HEK293T (cell line): ENCODE measurements at regions not wholly inside any gene's neighbourhood (a gene's known extent, or its start where the extent isn't known, plus 50 kb on each side); places are given as distances from the start of the nearest gene placed in this dataset.

Experiments
- BHLHE40 ChIP-seq: fragments of 450-650 bp; IDR thresholded peaks from 2 replicates; pipeline ENCODE4 v1.6.1; 2016; ENCODE audit warnings: mild to moderate bottlenecking, moderate library complexity, borderline replicate concordance
- ELF4 ChIP-seq: fragments of 450-650 bp; IDR thresholded peaks from 2 replicates; pipeline ENCODE4 v1.6.1; 2017; ENCODE audit warnings: antibody characterized with exemption
- FOXA1 ChIP-seq: fragments of 450-650 bp; IDR thresholded peaks from 2 replicates; pipeline ENCODE4 v1.6.1; 2016; ENCODE audit warnings: mild to moderate bottlenecking
- FOXK2 ChIP-seq: fragments of 450-650 bp; IDR thresholded peaks from 2 replicates; pipeline ENCODE4 v1.6.1; 2016; ENCODE audit warnings: mild to moderate bottlenecking
- FOXM1 ChIP-seq: fragments of 450-650 bp; IDR thresholded peaks from 2 replicates; pipeline ENCODE4 v1.6.1; 2017; ENCODE audit warnings: mild to moderate bottlenecking, borderline replicate concordance
- HDGF ChIP-seq: fragments of 450-650 bp; IDR thresholded peaks from 2 replicates; pipeline ENCODE4 v1.6.1; 2017; ENCODE audit warnings: antibody characterized with exemption, borderline replicate concordance
- L3MBTL2 ChIP-seq: fragments of 450-650 bp; conservative IDR thresholded peaks from 2 replicates; pipeline ENCODE4 v1.6.1; 2016; ENCODE audit warnings: mild to moderate bottlenecking
- LEF1 ChIP-seq: fragments of 450-650 bp; IDR thresholded peaks from 2 replicates; pipeline ENCODE4 v1.6.1; 2017; ENCODE audit warnings: mild to moderate bottlenecking, borderline replicate concordance
- NFRKB ChIP-seq: fragments of 450-650 bp; IDR thresholded peaks from 2 replicates; pipeline ENCODE4 v1.6.1; 2016; ENCODE audit warnings: mild to moderate bottlenecking, moderate library complexity
- PKNOX1 ChIP-seq: fragments of 450-650 bp; IDR thresholded peaks from 2 replicates; pipeline ENCODE4 v1.6.1; 2016
- SP1 ChIP-seq: fragments of 450-650 bp; IDR thresholded peaks from 2 replicates; pipeline ENCODE4 v1.6.1; 2017
- SUZ12 ChIP-seq: fragments of 450-650 bp; IDR thresholded peaks from 2 replicates; pipeline ENCODE4 v1.6.1; 2016; ENCODE audit warnings: mild to moderate bottlenecking
- TARDBP ChIP-seq: fragments of 450-650 bp; IDR thresholded peaks from 2 replicates; pipeline ENCODE4 v1.6.1; 2016

GRCh38 chr20:10790013-10790412, 116.2 kb upstream of the JAG1 start:
- TF ChIP-seq FOXM1, result no peak
- no peak for TF ChIP-seq BHLHE40
- TF ChIP-seq FOXK2, result no peak
- TF ChIP-seq SP1, result no peak
- TF ChIP-seq SUZ12, result no peak
- TF ChIP-seq L3MBTL2, result no peak
- TF ChIP-seq NFRKB, result no peak
- no peak for TF ChIP-seq LEF1
- no peak for TF ChIP-seq ELF4
- no peak for TF ChIP-seq FOXA1
- TF ChIP-seq HDGF, result no peak
- TF ChIP-seq TARDBP, result no peak
- no peak for TF ChIP-seq PKNOX1
